Lower leg skin (tissue), 3 donors: ENCODE measurements at regions not wholly inside any gene's neighbourhood (a gene's known extent, or its start where the extent isn't known, plus 50 kb on each side); places are given as distances from the start of the nearest gene placed in this dataset.

Experiments used
- CTCF ChIP-seq, 3 donors: fragments of 450-650 bp; IDR thresholded peaks; one replicate each; pipeline ENCODE4 v1.5.1; 2016; ENCODE audit warnings: antibody characterized with exemption in 3 of 3, mild to moderate bottlenecking in 3 of 3, moderate library complexity in 2 of 3
- POLR2A ChIP-seq, 2 donors: fragments of 450-650 bp; IDR thresholded peaks; one replicate each; pipeline ENCODE4 v1.6.1; 2016 to 2017; ENCODE audit warnings: antibody characterized with exemption in 2 of 2, mild to moderate bottlenecking in 1 of 2, moderate library complexity in 1 of 2

- TF ChIP-seq POLR2A (IDR thresholded peaks at IDR 0.05) (no peak), CTCF (IDR thresholded peaks at IDR 0.05) (no peak)
Observed at GRCh38 chr9:110069326-110070248, 138.4 kb downstream of the C9orf152 start.
